Activated CD8-positive, alpha-beta memory T cell treated with anti-CD3 and anti-CD28 coated beads for 36 hours (primary cell): ENCODE measurements at regions not wholly inside any gene's neighbourhood (a gene's known extent, or its start where the extent isn't known, plus 50 kb on each side); places are given as distances from the start of the nearest gene placed in this dataset.

Experiments used
- CTCF ChIA-PET: fragments of 350-600 bp; sonication (Branson Sonifier 250); formaldehyde crosslinking; loops from one replicate; lab custom pipeline; 2021; ENCODE audit warnings: antibody characterized with exemption; lab: Charles Lee
- POLR2A ChIA-PET: fragments of 350-600 bp; sonication (Branson Sonifier 250); formaldehyde crosslinking; loops from one replicate; lab custom pipeline; 2021; ENCODE audit warnings: antibody characterized with exemption; lab: Charles Lee

DNA sequence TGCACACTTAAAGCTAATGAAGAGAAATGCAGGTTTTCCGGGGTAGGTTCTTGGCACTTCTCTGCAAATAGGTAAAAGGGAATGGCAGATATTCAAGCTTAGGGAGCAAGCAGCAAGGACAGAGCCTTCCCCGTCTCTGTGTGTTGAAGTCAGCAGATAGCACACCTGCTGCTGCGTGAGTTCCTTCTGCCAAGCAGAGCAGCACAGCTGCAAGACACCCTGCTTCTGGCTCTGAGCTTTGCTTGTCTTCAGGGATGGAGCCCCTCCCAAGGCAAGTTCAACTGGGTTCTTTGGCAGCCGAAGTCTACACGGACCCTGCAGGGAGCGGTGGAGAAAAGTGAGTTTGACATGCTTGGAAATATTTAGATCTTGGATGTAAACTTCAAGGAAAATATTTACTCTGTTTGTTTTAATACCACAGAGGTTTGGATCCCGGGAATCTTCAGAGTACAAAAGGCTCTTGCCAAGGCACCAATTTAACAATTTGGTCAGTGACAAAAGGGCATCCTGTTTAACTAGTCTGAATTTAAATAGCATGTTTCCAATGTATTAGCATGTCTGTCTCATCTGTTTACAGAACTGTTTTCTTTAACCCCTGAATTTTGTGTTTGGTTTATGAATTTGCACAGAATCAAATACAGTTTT, 113.4 kb upstream of the KCNJ16 start:
- ChIA-PET CTCF (no interaction called here), POLR2A (no interaction called here)

DNA sequence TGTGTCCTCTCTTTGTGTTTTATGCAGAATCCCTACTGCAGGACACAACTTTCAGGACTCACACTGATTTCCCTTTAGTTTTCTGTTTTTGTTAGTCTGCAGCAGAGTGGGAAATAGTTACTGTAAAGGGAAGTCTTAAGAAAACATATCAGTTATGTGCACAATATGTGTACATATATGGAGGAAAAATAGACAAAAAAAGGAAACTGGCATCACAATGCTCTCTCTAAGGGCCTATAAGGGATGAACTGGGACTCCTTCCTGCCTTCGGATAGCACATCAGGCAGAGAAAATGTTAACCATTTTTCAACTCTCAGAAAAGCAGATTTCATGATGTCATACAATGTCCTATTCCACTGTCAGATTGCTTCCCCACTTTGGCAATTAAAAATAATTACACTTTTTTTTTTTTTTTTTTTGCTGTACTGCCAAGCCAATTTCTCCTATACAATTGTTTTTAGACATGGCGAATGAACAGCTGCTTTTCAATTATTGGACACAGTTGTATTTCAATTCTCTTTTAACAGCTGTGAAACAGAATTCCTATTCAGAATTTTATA, 112.5 kb upstream of the KCNJ16 start:
- CTCF ChIA-PET: no interaction called here

GRCh38 chr17:69967910-69968411, 107.1 kb upstream of the KCNJ16 start:
- CTCF ChIA-PET: no interaction called here

More for the DNA sequence above, 112.5 kb upstream of the KCNJ16 start:
- POLR2A ChIA-PET: no interaction called here

GRCh38 chr17:69969897-69970296, 105.1 kb upstream of the KCNJ16 start:
- POLR2A ChIA-PET: no interaction called here
- CTCF ChIA-PET: no interaction called here

More at GRCh38 chr17:69967910-69968411, 107.1 kb upstream of the KCNJ16 start:
- POLR2A ChIA-PET: no interaction called here

DNA sequence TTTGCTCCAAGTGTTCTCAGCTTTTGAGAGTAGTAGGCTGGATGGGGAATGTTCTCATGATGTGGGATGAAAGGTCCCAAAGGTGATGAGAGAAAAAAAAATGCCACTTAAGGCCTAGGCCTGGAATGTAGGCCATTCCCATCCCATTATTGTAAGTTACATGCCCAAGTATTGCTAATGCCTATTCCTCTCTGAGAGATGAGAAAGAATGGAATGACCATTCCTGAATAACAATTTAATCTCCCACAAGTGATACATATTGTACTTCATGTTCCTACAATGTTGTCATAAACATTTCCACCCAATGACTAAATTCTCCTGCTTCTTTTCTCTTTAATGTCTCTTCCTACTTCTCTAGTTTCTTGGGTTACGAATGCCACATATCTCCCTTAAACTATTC, 102.8 kb upstream of the KCNJ16 start:
- CTCF ChIA-PET: no interaction called here
- POLR2A ChIA-PET: no interaction called here

GRCh38 chr17:69975808-69976207, 99.2 kb upstream of the KCNJ16 start:
- CTCF ChIA-PET: no interaction called here

GRCh38 chr17:69978056-69978646, 96.9 kb upstream of the KCNJ16 start:
- CTCF ChIA-PET: interaction anchor here (1.1 kb wide), 1 partner anchor 15 kb away, joined by 3 read pairs; no protein-coding TSS in a partner anchor
- POLR2A ChIA-PET: no interaction called here

More at GRCh38 chr17:69975808-69976207, 99.2 kb upstream of the KCNJ16 start:
- POLR2A ChIA-PET: no interaction called here

DNA sequence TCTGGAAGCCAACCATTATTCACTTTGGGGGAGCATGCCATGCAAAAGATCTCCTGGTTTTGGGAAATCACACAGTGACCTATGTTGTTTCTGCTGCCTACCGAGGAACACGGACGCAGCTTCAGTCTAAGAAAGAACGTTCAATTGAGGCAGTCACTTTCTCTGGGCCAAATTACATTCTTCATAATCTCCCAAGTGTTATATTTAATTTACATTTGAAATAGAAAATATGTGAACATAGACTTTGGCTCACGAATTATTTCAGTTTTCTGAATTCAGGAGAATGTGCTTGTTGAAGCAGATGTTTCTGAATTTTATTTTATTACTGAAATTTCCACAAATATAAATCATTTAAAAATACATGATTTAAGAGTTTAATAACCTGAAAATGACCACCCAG, 93.6 kb upstream of the KCNJ16 start:
- POLR2A ChIA-PET: no interaction called here
- CTCF ChIA-PET: no interaction called here

DNA sequence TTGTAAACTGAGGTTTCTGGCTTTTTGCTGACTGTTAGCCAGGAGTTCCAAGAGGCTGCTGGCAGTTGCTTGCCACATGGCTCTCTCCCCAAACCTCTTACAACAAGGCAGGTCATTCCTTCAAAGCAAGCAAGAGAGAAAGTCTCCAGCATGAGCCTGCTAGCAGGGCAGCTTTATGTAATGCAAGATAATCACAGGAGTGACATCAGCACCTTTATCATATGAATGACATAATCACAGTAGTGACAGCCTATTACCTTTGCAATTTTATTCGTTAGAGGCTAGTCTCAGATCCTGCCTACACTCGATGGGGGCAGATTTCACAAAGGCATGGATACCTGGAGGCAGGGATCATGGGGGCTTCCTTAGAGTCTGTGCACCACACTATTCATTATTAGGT, 79.5 kb upstream of the KCNJ16 start:
- CTCF ChIA-PET: no interaction called here

GRCh38 chr17:69997332-69997731, 77.7 kb upstream of the KCNJ16 start:
- ChIA-PET CTCF (no interaction called here), POLR2A (no interaction called here)

More for the DNA sequence above, 79.5 kb upstream of the KCNJ16 start:
- POLR2A ChIA-PET: no interaction called here

- ChIA-PET CTCF (no interaction called here), POLR2A (no interaction called here)
These were observed 75.8 kb upstream of the KCNJ16 start for GRCh38 chr17:69999253-69999652.

DNA sequence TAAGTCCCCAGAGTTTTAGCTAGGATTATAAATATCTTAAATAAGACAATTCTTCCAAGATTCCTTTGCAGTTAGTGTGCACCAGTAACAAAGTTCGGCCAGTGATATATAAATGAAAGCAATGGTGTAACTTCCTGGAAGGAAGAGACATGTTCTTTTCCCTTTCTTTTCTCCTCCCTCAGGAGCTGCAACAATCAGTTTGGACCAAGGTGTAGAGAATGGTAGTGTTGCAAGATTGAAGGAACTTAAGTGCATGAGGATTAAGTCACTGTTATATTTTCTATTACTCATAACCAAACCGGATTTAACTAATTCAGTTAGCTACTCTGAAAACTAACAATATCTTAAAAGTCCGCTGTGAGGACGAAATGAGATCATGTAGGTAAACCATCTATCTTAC, 68.9 kb upstream of the KCNJ16 start:
- ChIA-PET CTCF (no interaction called here), POLR2A (no interaction called here)

- ChIA-PET CTCF (no interaction called here), POLR2A (no interaction called here)
These were observed 63.3 kb upstream of the KCNJ16 start for GRCh38 chr17:70011750-70012149.

DNA sequence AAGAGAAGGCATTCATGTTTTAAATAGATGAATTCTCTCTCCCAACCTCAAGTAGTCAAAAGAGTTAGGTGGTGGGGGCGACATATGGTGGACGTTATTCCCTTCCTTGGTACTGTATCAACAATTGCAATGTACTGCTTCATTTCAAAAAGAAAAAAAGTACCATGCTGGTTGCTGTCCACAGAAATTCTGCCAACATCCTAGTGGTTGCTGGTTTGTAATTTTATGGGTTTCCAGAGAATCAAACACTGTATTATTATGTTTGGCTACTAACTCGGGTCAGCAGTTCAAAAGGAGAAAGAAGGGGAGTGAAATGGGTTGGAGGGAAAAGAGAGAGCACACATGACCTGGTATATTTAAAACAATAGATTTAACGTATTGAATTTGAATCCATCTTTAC, 61.1 kb upstream of the KCNJ16 start:
- ChIA-PET CTCF (no interaction called here), POLR2A (no interaction called here)

GRCh38 chr17:70017112-70017511, 57.9 kb upstream of the KCNJ16 start:
- ChIA-PET CTCF (no interaction called here), POLR2A (no interaction called here)

DNA sequence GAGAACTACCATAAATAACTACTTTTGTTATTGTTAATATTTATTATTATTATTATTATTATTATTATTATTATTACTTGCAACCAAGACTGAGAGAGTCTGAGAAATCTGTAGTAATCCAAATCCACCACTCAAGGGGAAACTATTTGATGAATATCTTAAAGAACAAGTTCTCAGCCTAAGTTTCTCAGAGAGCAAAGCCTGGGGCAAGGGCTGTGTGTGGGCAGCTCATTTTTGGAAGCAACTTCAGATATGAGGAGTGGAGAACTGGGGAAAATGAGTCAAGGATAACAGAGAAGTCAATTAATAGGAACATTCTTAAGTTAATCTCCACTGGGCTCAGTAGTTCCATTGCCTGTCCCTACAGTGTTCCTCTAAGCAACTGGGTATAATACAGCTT, 57.1 kb upstream of the KCNJ16 start:
- CTCF ChIA-PET: no interaction called here
- POLR2A ChIA-PET: no interaction called here

DNA sequence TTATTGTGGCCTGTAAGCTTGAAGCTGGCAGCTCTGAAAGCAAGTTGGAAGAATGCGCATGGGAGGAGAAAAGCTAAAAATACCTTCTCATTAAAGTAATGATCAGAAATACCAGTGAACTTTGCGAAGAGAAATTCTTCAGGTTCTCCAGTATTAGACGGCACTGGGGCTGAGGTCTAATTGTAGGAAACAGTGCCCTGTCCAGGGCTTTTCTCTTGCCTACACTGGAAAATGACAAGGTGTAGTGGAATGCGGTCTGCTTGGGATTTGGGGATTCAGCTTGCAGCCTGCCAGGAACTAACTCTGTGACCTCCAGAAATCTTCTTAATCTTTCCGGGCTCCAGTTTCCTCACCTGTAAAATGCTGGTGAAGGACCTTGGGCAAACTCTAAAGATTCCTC, 53.3 kb upstream of the KCNJ16 start:
- CTCF ChIA-PET: no interaction called here
- POLR2A ChIA-PET: interaction anchor here (0.5 kb wide), 1 partner anchor 91 kb away, joined by 4 read pairs; no protein-coding TSS in a partner anchor

DNA sequence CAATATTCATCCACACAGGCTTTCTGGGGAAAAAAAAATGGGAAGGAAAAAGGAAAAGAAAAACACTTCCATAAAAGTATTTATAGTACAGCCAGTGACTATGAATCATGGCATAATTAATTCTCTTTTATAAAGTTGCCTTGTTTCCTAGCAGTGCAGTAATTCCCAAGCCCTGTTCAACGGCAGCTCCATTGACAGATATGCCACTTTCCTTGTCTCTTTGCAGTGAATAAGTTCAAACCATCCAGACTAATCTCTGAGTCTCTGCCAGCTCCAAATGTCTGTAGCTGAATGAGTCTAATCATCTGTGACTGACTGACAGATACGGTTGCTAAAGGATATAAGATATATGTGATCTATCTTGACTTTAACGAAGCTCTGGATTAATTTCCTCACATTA, 52.9 kb upstream of the KCNJ16 start:
- CTCF ChIA-PET: no interaction called here
- POLR2A ChIA-PET: no interaction called here

DNA sequence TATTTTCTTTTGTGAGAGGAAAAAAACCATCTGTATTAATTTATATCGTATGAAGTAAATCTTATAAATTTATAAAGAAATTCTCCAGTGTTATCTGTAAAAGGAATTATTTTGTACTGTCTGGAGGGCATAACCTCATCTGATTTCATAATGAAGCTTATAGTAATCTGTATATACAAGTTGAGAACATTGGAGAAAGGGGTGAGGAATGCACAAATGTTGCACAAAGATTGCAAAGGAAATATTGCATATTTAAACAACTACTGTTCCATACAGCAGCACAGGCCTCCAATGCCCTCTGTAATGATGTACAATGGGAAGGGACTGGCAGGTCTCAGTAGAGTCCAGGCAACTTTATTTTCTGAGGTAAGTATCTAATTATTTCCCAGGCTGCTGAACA, 50.8 kb upstream of the KCNJ16 start:
- CTCF ChIA-PET: interaction anchor here (0.7 kb wide), 1 partner anchor 35 kb away, joined by 4 read pairs; no protein-coding TSS in a partner anchor
- POLR2A ChIA-PET: no interaction called here
